ENCODE measurements at regions not wholly inside any gene's neighbourhood (a gene's known extent, or its start where the extent isn't known, plus 50 kb on each side); places are given as distances from the start of the nearest gene placed in this dataset.

DNA sequence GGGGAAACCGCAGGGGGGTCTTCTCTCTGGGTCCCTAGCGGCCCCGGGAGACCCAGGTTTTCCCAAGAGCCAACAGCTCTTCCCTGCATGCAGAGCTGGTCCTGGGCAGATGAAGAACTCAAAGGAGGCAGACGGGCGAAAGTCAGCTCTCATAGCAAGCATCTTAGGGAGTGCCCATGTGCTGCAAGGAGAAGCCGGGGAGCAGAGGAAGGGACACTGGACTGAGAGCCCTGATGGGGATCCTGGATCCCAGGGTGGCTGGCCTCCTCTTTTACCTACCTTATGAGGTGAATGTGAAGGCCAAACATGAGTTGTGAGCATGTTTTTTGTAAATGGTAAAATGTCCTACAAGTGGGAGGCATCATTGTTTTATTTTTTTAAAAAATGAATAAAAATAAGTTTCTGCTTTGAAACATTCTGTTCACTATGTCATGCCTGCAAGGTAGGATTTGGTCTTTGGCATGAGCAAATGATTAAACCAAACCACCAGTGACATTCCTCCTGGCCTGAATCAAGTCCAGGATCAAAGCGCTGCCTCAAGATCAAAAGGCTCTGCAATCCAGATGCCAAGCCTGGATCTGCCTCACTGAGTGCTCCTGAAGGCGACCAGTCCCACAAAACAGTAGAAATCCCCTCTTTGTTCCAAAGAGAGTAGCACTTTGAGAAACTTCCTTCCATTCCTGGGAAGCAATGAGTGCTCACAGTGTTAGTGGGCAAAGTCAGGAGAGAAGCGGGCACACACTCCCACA is 92.2 kb upstream of the SERP2 start:
- Mint-ChIP-seq H3K36me3 (peaks cover 9% of the 10 kb centered on the region), H3K9me3 (peaks cover 8% of the 10 kb centered on the region), H3K4me3 (no peak overlapping the region), H3K4me1 (peaks cover 19% of the 10 kb centered on the region), H3K27ac (no peak overlapping the region), H3K27me3 (peaks cover 35% of the 10 kb centered on the region)
- CTCF ChIA-PET, result no interaction called here
- no peak for DNase-seq

DNA sequence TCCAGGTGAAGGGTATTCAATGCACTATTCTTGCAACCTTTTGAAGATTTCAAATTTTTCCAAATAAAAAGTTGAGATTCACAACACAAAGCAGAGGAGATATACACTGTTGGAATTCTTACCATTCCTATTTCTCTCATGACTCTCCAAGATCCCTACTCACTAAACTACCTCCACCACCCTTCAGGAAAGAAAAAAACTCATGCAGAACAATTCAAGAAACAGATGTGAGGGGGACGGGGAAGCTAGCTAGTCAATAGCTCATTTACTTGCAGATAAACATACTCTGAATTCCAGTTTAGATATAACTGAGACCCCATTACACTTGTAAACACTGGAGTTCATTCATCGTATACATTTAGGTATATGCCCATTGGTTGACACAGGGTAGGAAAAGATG is 90.0 kb upstream of the SERP2 start:
- Mint-ChIP-seq H3K27me3 (peaks cover 42% of the 10 kb centered on the region), H3K9me3 (no peaks in the 10 kb centered on the region), H3K4me1 (peaks cover 3% of the 10 kb centered on the region), H3K27ac (no peak overlapping the region), H3K4me3 (no peak overlapping the region), H3K36me3 (peaks cover under 1% of the 10 kb centered on the region)
- DNase-seq, result no peak
- CTCF ChIA-PET, result no interaction called here

DNA sequence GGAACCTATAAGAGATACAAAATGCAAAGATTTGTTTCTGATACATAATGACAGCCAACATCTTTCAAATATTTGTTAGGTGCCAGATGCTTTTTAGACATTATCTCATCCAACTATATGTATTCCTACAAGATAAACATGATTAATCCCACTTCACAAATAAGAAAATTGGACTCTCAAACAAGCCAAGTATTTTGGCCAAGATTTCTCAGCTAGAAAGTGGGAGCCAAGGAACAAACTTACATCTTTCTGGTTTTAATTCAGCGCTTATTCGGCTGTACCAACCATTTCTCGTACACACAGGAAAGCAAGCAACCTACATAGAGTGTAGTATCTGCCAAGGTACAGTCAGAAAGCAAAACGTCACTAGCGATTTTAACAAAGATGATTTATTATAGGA is 85.7 kb upstream of the SERP2 start:
- DNase-seq, result no peak
- H3K27ac Mint-ChIP-seq, result no peak overlapping the region
- H3K36me3 Mint-ChIP-seq, result no peaks in the 10 kb centered on the region
- peaks cover 28% of the 10 kb centered on the region for H3K27me3 Mint-ChIP-seq
- no peak overlapping the region for H3K4me3 Mint-ChIP-seq
- peaks cover 9% of the 10 kb centered on the region for H3K9me3 Mint-ChIP-seq
- CTCF ChIA-PET, result interaction anchor here (0.7 kb wide), 1 partner anchor 10 kb away, joined by 4 read pairs; no protein-coding TSS in a partner anchor
- peaks cover 1% of the 10 kb centered on the region for H3K4me1 Mint-ChIP-seq

DNA sequence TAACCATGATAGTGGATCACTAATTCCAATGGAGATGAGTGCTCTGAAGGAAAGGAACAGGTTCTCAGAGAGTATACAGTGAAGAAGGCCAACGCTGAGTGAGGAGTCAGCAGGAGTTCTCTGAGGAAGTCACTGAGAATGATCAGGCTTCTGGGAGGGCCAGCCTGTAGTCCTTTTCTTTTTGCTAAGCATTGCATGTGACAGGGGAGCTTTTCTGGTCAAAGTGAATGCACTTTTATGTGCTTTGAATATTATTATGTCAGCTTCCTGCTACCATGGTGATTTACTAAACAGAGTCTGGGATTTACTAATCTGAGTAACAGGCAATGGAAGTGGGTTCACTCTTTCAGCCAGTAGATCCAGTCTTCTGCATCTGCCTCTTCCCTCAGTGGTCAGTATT is 81.1 kb upstream of the SERP2 start:
- CTCF ChIA-PET, result no interaction called here
- Mint-ChIP-seq H3K36me3 (no peaks in the 10 kb centered on the region), H3K9me3 (peaks cover 11% of the 10 kb centered on the region), H3K27me3 (peaks cover 9% of the 10 kb centered on the region), H3K4me3 (no peak overlapping the region), H3K27ac (no peak overlapping the region), H3K4me1 (peaks cover 11% of the 10 kb centered on the region)
- no peak for DNase-seq

DNA sequence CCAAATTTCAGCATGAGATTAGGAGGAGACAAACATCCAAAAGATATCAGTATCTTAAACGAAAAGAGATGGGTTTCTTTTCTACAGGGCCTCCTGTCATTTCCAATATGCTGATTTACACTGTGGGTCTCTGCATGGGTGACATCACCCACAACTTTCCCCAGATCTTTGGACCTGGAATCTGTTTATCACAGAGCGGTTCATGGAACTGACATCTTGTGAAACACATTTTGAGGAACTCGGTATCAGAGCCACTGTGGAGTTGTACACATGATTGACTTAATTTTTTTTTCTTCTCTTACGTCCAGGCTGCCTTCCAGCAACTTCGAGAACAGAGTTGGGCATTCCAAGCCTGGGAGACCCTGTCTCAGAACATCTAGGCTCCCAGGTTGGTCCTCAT is 80.2 kb upstream of the SERP2 start:
- Mint-ChIP-seq H3K27me3 (peaks cover 7% of the 10 kb centered on the region), H3K36me3 (no peaks in the 10 kb centered on the region), H3K9me3 (peaks cover 11% of the 10 kb centered on the region), H3K4me1 (peaks cover 11% of the 10 kb centered on the region), H3K27ac (no peak overlapping the region), H3K4me3 (no peak overlapping the region)
- DNase-seq, result no peak
- CTCF ChIA-PET, result no interaction called here

DNA sequence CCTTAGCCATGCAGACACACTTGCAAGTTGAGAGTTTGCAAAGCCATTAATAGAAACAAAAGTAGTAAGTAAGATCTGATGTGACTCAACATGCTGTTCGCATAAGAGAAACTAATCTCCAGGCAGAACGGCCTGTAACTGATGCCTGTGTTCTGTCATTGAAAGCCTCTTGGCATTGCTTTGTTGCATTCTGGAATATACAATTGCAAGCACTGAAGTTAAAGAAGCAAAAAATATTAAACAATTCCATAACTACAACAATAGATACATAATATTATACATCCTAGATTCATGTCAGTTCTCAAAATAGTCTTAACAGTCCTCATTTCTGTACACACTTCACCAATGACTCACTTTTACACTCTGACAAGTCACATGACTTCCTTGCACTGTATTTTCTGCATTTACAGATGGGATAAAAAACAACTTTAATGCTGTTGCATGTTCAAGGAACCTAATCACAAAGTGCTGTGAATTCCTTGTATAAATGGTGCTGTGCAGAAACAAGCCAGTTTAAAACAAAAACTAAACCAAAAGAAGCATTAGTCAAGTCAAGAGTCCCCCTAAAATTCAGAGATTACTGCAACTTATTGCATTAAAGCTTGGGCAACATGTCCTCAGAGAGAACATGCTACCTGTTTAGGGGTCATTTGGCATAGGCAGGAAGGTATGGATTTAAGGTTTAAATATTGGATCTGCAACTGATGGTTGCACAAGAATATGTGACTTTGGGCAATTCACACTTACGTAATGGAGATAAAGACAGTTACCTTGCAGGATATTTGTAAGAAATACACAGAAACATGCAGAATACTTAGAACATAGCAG is 79.5 kb upstream of the SERP2 start:
- Mint-ChIP-seq H3K4me3 (no peak overlapping the region), H3K36me3 (no peaks in the 10 kb centered on the region), H3K27ac (no peak overlapping the region), H3K9me3 (peaks cover 11% of the 10 kb centered on the region), H3K27me3 (peaks cover 4% of the 10 kb centered on the region), H3K4me1 (peaks cover 11% of the 10 kb centered on the region)
- CTCF ChIA-PET, result interaction anchor here (0.7 kb wide), 1 partner anchor 20 kb away, joined by 3 read pairs; no protein-coding TSS in a partner anchor
- DNase-seq, result no peak

DNA sequence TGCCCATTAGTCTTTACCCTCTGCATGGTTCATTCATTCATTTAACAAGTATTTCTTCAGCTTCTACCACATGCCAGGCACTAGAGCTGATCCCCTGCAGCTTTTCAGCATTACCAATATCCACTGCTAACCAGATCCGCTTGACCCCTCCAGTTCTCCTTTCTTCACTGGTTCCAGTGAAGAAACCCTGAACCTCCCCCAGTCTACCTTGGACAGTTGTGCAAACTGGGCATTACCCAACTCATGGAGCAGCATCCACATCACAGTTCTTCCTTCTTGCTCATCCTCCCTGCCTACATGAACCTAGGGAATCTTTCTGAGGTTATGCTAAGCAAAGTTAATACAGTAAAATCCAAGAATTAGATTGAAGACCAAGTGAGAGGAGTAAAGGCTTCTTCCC is 78.7 kb upstream of the SERP2 start:
- Mint-ChIP-seq H3K4me3 (no peak overlapping the region), H3K9me3 (peaks cover 11% of the 10 kb centered on the region), H3K27me3 (peaks cover 1% of the 10 kb centered on the region), H3K4me1 (peaks cover 11% of the 10 kb centered on the region), H3K36me3 (no peaks in the 10 kb centered on the region), H3K27ac (no peak overlapping the region)
- CTCF ChIA-PET, result interaction anchor here (0.7 kb wide), 1 partner anchor 21 kb away, joined by 3 read pairs; no protein-coding TSS in a partner anchor
- no peak for DNase-seq

DNA sequence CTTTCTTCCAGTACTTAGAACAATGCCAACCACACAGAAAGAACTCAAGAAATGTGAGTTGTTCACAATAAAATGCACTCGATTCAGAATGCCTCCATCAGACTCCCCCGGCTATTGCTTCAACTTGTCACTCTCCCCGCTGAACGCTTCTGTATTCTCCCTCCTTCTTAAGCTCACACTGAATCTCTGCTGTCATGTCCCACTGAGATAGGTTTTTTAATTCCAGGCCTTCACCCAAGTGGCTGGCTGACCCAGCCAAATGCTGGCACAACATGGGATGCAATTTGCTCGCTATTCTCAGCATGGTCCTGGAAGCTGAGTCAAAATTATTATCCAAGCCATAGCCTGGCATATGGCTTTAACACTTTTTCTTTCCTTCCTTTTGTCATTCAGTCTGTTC is 76.8 kb upstream of the SERP2 start:
- Mint-ChIP-seq H3K27me3 (no peaks in the 10 kb centered on the region), H3K9me3 (peaks cover 8% of the 10 kb centered on the region), H3K4me1 (peaks cover 16% of the 10 kb centered on the region), H3K4me3 (no peak overlapping the region), H3K36me3 (no peaks in the 10 kb centered on the region), H3K27ac (no peak overlapping the region)
- CTCF ChIA-PET, result no interaction called here
- DNase-seq, result no peak

DNA sequence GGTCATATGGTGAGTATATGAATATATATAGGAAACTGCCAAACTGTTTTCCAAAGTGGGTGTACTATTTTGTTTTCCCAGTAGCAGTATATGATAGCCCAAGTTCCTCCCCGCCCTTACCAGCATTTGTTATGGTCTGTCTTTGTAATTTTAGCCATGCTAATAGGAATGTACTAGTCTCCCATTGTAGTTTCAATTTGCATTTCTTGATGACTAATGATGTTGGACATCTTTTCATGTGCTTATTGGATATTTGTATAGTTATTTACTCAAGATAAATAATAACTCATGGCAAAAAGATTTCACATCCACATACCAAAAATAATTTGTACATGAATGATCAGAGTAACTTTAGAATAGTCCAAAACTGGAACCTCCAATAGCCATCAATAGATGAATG is 75.3 kb upstream of the SERP2 start:
- Mint-ChIP-seq H3K4me1 (peaks cover 14% of the 10 kb centered on the region), H3K27ac (no peak overlapping the region), H3K4me3 (no peak overlapping the region), H3K9me3 (no peaks in the 10 kb centered on the region), H3K27me3 (no peaks in the 10 kb centered on the region), H3K36me3 (no peaks in the 10 kb centered on the region)
- CTCF ChIA-PET, result no interaction called here
- no peak for DNase-seq

DNA sequence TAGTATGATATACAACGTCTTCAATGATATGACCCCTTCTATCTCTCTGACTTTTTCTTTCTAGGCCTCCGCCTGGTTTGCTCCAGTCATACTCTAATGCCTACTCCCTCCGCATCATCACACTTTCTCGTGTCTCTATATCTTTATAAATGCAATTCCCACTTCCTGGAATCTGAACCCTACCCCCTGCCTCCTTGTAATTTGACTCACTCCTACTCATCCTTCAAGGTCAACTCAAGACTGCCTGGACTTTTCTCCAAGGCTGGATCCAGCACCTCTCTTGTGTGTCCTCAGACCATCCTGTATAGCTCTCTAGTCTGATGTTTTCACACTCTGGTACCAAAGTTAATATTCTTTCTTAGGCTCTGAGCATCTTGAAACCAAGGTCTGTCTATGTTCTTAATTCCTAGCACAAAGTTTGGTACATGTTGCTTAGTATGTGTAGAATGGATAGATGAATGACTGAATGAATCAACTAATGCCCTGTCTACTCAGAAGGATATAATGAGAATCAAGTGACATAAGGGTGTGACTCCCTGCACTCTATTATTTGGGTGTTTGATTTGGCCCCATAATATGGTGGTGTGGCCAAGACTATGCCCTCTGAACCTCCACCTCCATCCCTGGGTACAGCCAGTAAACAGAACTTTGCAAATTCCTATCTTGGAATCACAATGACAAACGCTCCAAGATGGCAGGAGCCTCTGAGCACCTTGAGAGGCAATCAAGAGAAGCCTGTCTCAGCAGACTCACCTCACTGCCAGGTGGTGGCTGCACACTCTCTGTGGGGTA is 74.3 kb upstream of the SERP2 start:
- DNase-seq, result no peak
- CTCF ChIA-PET, result no interaction called here
- Mint-ChIP-seq H3K27ac (no peak overlapping the region), H3K36me3 (no peaks in the 10 kb centered on the region), H3K4me3 (no peak overlapping the region), H3K27me3 (no peaks in the 10 kb centered on the region), H3K9me3 (no peaks in the 10 kb centered on the region), H3K4me1 (peaks cover 12% of the 10 kb centered on the region)

DNA sequence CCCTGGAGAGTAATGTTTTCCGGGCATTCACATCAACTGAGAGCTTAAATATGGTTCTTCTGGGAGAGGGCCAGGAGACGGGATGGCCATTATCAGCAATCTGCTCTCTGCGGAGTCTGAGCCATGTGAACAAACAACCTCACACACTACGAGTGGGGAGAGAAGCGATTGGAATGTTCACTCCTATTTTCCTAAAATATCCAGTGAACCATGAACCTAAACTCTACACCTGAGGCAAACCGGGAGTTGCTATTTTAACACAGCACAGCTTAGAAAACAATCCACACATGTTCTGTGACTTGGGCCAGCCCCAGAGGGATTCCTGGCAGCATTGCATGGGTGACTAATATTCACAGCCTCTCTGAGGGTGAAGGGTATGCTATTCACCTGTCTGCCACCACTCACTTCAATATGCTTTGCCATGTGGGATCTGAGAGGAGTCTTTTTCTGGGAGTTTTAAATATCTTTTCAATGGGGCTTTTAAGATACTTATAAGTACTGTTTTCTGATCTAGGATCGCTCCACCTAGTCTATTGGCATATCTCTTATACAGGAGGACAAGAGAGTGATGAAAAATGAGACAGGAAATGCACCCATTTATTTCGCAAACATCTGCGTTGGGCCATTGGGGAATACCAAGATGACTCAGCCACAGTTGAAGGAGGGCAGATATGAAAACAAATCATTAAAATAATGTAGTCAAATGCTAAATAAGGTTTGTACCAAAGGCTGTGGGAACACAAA is 72.6 kb upstream of the SERP2 start:
- CTCF ChIA-PET, result no interaction called here
- Mint-ChIP-seq H3K27ac (no peak overlapping the region), H3K4me3 (no peak overlapping the region), H3K9me3 (no peaks in the 10 kb centered on the region), H3K36me3 (no peaks in the 10 kb centered on the region), H3K27me3 (no peaks in the 10 kb centered on the region), H3K4me1 (peaks cover 18% of the 10 kb centered on the region)
- no peak for DNase-seq

DNA sequence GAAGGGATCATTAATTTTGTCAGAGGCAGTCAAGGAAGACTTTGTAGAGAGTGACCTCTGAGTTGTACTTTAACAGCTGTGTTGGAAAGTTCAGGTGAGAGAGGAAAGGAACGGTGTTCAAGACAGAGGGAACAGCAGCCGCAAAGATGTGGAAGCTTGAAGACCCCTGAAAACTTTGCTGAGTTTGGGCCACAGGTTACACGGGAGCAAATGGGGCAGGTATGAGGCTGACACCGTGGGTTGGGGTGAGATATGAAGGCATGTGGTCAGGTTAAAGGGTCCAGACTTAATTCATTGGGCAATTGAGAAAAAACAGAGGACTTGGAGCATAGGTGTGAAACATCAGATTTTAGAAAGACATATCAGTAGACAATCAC is 72.0 kb upstream of the SERP2 start:
- Mint-ChIP-seq H3K4me1 (peaks cover 23% of the 10 kb centered on the region), H3K4me3 (no peak overlapping the region), H3K9me3 (no peaks in the 10 kb centered on the region), H3K36me3 (no peaks in the 10 kb centered on the region), H3K27me3 (no peaks in the 10 kb centered on the region), H3K27ac (no peak overlapping the region)
- no peak for DNase-seq
- CTCF ChIA-PET, result no interaction called here

DNA sequence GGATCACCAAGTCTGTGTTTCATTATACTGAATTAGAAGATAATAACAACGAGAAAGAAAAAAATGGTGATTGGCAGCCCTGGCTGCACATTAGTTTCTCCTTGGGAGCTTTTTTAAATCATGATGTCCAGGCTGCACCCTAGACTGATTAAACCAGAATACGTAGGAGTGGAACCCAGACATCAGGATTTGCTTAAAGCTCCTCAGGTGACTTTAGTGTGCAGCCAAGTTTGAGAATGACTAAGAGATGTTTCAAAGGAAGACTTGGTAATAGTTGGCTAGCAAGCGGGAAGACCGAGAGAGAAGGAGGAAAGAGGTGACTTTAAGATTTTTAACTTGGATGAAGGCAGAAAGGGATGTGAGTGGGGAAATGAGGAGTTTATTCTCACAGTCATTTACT is 71.4 kb upstream of the SERP2 start:
- no peaks in the 10 kb centered on the region for H3K9me3 Mint-ChIP-seq
- H3K4me1 Mint-ChIP-seq, result peaks cover 27% of the 10 kb centered on the region
- peaks cover 6% of the 10 kb centered on the region for H3K27me3 Mint-ChIP-seq
- H3K36me3 Mint-ChIP-seq, result no peaks in the 10 kb centered on the region
- no peak overlapping the region for H3K4me3 Mint-ChIP-seq
- CTCF ChIA-PET, result no interaction called here
- no peak overlapping the region for H3K27ac Mint-ChIP-seq
- no peak for DNase-seq

Measured in activated naive CD4-positive, alpha-beta T cell treated with anti-CD3 and anti-CD28 coated beads, Interleukin-2, amount 10 ng/mL, durations not matched to agents 7 days and 5 days (primary cell).